ENCODE measurements at regions not wholly inside any gene's neighbourhood (a gene's known extent, or its start where the extent isn't known, plus 50 kb on each side); places are given as distances from the start of the nearest gene placed in this dataset.

GRCh38 chr4:189313861-189314513, 626.7 kb upstream of the FRG1 start:
- no peak for TF ChIP-seq CTCF (IDR thresholded peaks at IDR 0.05; ENCODE audit: low read depth, low read length, missing control alignments)
- no peak overlapping the region for H3K4me3 ChIP-seq (ENCODE audit: low read depth, low read length)
- DNase-seq (ENCODE audit: low read depth), result no peak

GRCh38 chr4:189322426-189322825, 618.2 kb upstream of the FRG1 start:
- TF ChIP-seq CTCF (IDR thresholded peaks at IDR 0.05; ENCODE audit: low read depth, low read length, missing control alignments), result no peak
- no peak for DNase-seq (ENCODE audit: low read depth)
- H3K4me3 ChIP-seq (ENCODE audit: low read depth, low read length), result no peak overlapping the region

GRCh38 chr4:189341881-189342280, 598.8 kb upstream of the FRG1 start:
- DNase-seq (ENCODE audit: low read depth), result no peak
- TF ChIP-seq CTCF (IDR thresholded peaks at IDR 0.05; ENCODE audit: low read depth, low read length, missing control alignments), result no peak
- no peak overlapping the region for H3K4me3 ChIP-seq (ENCODE audit: low read depth, low read length)

- no peak for DNase-seq (ENCODE audit: low read depth)
- TF ChIP-seq CTCF (IDR thresholded peaks at IDR 0.05; ENCODE audit: low read depth, low read length, missing control alignments), result no peak
- no peak overlapping the region for H3K4me3 ChIP-seq (ENCODE audit: low read depth, low read length)
Observed at GRCh38 chr4:189355590-189355989, 585.1 kb upstream of the FRG1 start.

- DNase-seq (ENCODE audit: low read depth), result no peak
- no peak for TF ChIP-seq CTCF (IDR thresholded peaks at IDR 0.05; ENCODE audit: low read depth, low read length, missing control alignments)
- H3K4me3 ChIP-seq (ENCODE audit: low read depth, low read length), result no peak overlapping the region
Observed at GRCh38 chr4:189362364-189362763, 578.3 kb upstream of the FRG1 start.

- no peak overlapping the region for H3K4me3 ChIP-seq (ENCODE audit: low read depth, low read length)
- DNase-seq (ENCODE audit: low read depth), result no peak
- no peak for TF ChIP-seq CTCF (IDR thresholded peaks at IDR 0.05; ENCODE audit: low read depth, low read length, missing control alignments)
Observed at GRCh38 chr4:189364032-189364449, 576.6 kb upstream of the FRG1 start.

- no peak for TF ChIP-seq CTCF (IDR thresholded peaks at IDR 0.05; ENCODE audit: low read depth, low read length, missing control alignments)
- DNase-seq (ENCODE audit: low read depth), result no peak
- no peak overlapping the region for H3K4me3 ChIP-seq (ENCODE audit: low read depth, low read length)
Observed at GRCh38 chr4:189365451-189365850, 575.2 kb upstream of the FRG1 start.

Measured in GM12864 (cell line).